Activated CD4-positive, alpha-beta T cell treated with anti-CD3 and anti-CD28 coated beads, Interleukin-10, Interleukin-2, amounts not matched to agents 100 ng/mL and 50 ng/mL, durations not matched to agents 16 hours and 8 hours (primary cell): ENCODE measurements at regions not wholly inside any gene's neighbourhood (a gene's known extent, or its start where the extent isn't known, plus 50 kb on each side); places are given as distances from the start of the nearest gene placed in this dataset.

Experiments used
- DNase-seq: peaks from one replicate; pipeline ENCODE4 v3.0.0-alpha.2; 2020

DNA sequence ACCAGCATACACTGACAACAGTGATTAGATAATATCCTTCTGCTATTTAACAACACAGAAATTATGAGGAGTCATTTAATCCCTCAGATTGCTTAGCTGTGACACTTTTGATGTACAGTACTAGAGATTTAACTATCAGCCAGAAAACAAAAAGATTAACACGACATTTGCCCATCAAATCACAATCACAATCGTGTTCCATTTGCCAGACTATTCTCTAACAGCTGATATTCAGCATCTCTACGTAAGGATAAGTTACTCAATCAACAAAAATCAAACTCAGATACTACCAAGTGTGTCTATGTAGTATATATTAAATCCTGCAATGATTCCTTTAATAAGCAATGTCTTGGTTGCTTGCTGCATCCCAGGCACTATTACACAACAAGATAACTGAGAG, 558.7 kb upstream of the USP15 start:
- no peak for DNase-seq

DNA sequence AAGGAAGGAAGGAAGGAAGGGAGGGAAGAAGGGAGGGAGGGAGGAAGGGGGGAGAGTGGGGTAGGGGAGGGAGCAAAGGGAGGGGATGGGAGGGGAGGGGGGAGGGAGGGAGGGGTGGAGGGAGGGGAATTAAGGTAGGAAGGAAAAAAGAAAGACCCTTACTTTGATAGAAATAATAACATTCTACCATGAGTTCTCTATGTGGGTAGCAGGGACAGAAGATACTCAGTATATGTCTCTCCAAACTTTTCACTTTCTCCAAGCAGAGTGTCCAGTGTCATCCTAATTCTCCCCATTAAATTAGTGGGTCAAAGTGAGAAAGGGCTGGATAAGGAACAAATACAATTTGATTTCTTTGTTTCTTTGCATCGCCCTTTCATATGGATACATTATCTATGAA, 553.4 kb upstream of the USP15 start:
- no peak for DNase-seq

DNA sequence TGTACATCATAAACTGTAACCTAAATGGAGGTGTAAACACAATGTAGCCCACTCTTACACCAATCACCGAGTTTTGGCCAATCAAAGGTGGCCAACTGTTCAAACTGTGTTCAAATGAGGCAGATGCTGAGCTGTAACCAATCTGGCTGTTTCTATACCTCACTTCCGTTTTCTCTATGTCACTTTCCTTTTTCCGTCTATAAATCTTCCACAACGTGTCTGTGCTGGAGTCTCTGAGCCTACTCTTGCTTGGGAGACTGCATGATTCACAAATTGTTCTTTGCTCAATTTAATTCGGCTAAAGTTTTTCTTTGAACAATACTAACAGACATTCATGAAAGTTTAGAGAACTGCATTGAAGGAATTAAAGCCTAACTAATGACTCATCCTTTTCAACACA, 547.1 kb upstream of the USP15 start:
- no peak for DNase-seq

DNA sequence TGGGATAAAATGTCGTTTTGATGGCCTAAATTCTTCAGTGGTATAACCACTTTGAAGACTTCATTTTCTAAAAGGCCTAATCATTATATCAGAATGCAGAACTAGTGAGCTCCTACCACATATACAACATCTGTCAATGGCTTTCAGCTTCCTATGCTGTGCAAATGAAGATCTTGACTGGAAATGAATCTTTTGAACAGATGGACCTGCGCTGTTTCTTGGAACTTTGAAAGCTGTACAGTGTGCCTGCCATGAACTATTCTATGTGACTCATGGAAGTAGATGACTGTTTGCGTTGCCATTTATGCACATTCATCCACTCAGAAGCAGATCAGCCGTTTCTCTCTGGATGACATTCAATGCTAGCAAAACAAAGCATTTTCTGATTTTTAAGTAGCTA, 542.2 kb upstream of the USP15 start:
- no peak for DNase-seq

DNA sequence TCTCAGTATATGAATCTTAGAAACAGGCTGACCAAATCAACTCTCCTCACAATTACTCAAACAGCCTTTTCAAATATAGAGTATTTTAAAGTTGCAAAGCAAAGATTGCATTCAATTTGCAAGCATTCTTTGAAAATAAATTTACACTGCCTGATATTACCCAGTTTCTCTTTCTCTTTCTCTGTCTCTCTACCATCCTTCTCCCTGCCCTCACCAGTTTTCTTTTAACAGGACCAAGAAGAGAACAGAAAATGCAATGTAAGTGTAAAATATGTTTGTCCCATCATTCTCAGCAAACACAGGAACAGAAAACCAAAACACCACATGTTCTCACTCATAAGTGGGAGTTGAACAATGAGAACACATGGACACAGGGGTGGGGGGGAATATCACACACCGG, 520.3 kb upstream of the USP15 start:
- DNase-seq = no peak

DNA sequence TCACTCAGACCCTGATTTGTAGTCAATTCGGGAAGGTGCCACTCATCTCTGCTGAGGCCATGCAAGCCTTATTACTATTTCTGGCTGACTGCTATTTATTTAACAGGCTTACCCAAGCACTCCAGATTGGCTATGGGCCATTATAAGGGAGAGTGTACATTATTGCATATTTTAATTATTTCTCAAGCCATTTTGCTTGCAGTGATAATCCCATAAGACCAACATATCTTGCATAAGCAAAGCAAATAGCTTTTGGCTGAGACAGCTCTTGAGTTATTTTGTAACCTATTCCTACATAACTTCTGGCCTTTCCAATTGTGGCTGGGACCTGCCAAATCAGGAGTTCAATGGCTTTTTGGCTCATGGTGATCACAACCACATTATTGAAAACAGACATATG, 509.6 kb upstream of the USP15 start:
- no peak for DNase-seq

DNA sequence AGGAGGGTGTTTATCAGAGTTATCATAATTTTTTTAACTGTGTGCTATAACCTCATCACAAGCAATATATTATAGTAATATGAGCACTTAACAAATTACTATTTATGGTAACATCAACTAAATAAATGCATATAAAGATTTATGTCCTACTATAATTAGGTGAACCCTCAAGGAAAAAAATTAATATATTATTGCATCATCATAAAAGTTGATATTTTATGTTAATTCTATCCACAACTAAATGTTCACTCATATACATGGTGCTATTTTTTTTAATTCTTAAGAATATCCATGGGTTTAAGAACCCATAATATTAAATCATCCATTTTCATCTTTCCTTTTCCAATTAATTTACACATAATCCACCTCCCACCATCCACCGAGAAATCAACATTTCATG, 506.0 kb upstream of the USP15 start:
- no peak for DNase-seq

DNA sequence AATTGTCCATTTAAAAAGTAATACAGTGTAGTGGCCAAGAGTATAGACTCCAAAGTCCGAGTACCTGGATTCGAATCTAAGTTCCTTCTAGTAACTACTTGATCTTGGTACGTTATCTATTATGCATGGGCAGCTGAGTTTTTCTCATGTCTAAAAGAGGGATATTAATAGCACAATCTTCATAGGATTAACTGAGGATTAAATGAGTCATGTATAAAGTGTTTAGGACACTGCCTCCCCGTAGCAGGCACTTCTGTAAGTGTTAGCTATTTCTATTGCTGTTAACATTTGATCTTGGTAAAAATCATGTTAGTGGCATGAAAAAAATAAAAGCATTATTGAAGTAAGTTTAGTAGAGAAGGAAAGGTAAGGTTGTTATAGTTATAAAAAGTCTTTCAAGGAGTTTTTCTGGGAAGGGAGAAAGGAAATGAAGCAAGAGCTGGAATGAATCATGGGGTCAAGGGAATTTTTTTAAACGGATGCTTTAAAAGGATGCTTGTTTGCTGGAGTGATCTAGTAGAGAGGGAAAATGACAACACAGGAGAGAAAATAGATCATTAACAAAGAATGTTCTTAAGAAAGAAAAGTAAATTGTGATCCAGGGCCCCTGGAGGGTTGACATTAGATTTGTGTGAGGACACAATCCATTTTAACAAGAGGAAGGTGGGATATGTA, 502.2 kb upstream of the USP15 start:
- no peak for DNase-seq

DNA sequence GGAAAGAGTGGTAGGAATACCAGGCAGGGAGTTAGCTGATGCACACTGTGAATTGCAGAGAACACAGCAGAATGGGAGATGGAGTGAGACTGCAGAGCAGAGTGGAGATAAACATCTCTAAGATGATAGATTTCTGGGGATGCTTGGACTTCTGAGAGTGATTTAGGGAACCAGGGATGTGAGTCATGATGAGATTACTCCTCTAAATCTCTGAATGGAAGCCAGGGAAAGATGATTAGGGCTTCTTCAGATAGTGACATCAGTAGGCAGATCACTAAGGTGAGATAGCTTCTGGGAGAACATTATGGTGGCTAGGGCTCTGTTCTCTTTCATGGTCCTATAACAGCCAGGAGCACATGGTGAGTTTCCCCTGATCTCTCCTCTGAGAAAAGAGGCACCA, 501.5 kb upstream of the USP15 start:
- DNase-seq = no peak

DNA sequence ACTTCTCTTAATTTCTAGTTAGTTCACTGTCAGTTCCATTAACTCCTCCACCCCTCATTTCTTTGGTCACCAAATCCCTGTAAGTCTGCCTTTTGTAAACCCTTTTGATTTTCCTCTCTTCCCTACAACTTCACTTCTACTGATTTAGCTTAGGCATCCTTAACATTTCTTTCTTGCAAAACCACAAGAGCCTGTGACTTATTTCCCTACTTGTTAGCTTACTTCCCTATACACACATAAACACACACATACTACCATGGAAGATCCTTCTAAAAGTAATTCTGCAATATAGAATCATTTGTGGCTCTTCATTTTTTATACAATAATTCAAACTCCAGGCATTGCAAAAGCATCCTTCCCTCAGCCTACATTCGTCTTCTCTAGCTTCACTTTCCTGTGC, 494.3 kb upstream of the USP15 start:
- no peak for DNase-seq

DNA sequence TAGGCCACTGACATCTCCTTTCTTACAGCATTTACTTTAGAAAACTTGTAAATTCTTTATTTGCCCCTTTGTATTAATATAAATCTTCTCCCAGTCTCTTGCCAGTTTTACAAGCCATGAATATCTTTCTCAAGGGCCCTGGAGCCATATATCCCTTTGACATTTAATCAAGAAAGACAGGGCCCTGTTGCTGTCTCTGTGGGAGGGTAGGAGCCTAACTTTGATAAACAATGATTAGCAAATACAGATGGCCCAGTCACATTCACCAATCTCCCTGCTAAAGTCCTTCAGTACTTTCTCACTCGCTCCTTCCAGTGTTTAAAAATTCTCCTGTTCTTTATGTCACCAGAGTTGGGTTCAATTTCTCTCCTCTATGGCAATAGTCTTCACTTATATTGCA, 479.8 kb upstream of the USP15 start:
- DNase-seq = no peak

DNA sequence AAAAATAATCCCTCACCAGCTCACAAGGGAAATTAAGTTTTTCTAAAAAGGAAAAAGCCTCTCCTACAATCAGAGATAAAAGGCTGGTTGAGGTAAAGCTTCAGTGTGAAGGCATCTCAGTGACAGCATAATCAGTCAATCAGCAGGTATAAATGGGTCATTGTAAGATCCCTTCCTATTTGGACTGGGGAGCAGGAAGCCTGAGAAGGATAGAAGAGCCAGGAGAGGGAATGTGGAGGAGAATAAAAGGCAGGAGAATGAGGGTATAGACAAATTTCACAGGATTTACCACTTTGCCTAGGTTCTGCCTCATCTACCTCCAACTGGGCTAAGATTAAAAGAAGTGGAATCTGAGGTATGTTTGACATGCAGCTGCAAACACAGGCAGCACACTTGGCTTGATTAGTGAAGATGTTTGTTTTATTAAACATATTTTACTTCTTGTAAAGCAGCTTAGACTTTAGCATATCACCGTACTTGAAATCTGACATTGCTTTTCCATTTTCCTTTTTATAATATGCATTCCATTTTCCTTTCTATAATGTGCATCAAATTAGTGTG, 479.1 kb upstream of the USP15 start:
- DNase-seq = no peak

DNA sequence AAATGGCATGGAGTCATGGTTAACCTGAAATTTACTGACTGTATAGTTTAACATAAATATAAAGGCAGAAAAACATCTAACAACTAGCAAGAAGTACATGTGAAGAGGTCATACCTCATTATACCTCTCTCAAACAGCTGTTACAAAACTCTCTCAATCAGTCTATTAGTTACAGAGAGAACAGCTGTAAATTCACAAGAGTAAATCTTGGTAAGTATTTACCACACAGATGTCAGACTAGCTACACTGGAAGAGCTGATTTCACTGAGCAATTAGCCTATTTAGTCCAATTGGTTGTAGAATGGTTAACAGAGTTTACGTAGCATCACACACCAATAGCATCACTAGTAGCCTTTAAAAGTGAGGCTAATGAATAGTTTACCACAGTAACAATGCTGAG, 463.4 kb upstream of the USP15 start:
- no peak for DNase-seq

DNA sequence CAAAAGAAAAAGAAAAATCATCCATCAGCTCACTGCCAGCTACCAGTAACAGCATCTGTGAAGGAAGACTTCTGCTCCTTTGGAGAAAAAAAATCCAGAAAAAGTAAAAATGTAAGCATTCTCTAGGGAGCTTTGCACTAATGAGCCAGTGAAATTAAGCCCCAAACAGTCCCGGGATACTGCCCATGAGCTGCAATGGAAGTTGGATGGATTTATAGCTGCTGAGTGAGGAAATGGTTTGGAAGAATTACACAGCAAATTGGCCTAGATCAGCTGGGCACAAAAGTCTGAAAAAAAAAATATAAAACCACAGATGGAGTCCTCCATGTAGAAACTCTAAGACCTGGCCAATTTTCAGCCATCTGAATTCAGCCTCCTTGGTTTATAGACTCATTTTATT, 462.9 kb upstream of the USP15 start:
- no peak for DNase-seq

DNA sequence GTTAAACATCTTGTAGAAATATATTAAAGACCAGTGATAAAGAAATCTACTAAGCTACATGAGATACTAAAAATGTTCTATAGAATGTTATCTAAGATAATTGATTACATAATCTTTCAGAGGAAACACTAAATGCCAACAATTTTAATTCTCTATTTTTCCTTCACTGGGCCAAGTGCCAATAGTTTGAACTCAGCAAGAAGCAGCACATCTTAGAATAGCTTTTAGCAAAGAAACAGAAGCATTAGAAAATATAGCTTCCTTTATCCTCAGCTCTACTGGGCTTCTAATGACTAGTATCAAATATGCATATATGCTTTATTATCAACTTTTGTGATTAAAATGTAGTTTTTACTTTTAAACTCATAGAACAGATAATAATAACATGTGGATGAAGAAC, 461.4 kb upstream of the USP15 start:
- no peak for DNase-seq

DNA sequence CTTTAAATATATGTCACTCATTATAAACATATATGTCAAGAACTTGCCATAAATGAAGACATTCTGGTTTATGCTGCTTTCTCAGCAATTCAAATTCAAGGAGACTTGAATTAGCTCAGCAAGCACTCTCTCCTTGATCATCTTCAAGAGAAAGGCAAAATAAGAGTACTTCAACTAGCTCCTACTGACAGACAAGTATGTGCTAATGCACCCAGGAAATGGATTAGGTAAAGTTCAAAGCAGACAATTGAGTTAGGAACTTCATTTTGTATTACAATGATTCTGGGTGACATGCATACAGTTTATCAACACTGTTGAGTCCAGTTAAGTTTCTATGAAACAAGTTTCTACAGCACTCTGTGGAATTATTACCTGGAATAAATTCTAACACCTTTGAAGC, 455.9 kb upstream of the USP15 start:
- no peak for DNase-seq

DNA sequence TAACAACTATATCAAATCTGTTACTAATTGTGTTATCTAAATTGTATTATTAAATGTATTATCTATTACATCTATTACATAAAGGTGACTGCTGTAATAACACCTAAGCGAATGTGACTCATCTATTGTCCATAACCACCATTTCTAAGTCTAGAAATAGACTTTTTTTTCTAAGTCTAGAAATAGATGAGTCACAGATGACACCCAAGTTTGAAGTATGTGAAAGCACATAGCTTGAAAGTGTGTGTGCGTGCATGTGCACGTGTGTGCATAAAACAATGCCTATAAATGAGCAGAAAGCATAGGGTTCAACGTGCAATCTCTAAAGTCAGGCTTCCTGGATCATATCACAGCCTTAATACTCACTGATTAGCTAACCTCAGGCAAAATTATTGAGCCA, 451.3 kb upstream of the USP15 start:
- no peak for DNase-seq

DNA sequence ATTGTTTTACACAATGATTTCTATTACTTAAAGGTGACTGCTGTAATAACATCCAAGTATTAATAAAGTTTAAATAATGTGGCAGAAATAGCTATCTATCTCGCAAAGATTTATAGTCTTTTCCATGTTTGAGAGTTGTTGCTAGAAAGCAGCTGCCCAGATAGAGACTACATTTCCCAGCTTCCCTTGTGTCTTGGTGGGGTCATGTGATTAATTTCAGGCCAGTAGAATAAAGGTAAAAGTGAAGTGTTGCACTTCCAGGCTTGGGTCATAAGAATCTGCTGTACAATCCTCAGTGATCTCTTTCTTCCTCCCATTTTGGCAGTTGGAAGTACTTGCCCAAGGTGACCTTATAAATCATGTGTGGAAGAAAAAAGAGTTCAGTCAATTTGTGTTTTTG, 449.7 kb upstream of the USP15 start:
- no peak for DNase-seq

DNA sequence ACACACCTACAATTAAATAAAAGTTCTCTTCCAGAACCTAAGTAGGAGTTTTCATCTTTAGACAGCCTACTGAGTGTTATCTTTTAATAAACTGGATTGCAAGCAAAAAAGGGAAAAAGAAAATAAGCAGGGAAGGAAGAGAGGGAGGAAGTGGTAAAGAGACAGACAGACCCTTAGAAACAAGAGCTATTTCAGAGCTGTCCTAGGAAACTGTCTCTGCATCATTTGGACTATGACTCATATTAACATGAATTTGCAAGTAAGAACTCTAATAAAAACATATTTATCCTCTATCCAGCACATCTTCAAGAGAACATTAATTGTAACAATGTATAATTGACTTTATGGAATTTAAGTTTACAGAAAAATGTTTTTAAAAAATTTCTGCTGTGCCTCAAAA, 438.8 kb upstream of the USP15 start:
- no peak for DNase-seq

DNA sequence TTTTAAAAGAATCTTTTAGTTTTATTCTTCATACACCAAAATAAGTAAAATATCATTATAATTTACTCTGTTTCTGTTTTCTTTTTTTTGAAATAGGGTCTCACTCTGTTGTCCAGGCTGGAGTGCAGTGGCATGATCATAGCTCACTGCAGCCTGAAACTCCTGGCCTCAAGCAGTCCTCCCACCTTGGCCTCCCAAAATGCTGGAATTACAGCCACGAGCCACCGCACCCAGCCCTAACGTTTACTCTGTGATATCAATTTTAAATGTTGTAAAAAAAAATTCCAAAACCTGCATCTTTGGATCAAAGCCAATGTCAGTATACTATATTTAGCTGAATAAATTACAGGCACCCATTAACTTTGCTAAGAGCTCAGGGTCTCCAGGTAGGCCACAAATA, 437.1 kb upstream of the USP15 start:
- DNase-seq = no peak

DNA sequence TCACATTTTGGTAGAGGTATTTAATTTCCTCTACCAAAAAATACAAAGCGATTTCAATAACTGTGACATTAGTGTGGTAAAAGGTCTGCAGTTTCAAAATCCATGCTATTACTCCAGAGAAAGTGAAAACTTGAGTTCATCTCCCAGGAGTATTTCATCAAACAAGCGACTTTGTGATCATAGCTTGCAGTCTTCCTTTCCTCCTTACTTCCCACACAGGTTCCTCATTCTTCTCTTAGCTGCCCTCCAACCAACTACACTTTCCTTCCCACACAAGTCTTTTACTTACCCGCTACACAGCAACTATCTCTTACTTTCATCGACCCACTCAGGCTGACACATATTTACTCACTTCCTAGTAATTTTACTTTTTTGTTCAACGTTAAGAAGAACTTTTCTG, 413.4 kb upstream of the USP15 start:
- DNase-seq = no peak

DNA sequence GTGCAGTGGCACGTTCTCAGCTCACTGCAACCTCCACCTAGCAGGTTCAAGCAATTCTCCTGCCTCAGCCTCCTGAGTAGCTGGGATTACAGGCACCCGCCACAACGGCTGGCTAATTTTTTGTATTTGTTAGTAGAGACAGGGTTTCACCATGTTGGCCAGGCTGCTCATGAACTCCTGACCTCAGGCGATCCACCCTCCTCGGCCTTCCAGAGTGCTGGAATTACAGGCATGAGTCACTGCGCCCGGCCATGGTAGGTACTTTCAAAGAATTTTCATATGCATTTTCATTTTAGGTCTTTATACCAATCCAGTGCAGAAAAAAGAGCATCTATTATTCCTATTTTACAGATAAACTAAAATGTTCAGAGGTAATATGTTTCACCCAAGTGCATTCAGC, 411.3 kb upstream of the USP15 start:
- no peak for DNase-seq

DNA sequence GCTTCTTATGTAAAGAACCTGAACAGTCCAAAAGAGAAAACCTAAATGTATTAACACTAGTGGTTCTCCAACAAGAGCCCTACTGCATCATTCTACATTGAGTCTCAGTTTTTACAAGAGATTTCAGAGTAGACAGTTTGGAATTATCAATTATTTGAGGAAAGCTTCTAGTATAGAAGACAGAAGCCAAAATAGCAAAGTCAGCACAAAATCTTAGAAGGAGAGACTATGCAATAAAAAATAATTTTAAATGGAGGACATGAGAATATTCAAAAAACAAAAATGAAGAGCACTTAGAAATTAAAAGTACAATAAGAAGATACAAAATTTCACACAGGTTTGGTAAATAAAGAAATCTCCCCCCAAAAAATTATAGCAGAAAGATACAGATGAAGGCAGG, 406.3 kb upstream of the USP15 start:
- DNase-seq = no peak

DNA sequence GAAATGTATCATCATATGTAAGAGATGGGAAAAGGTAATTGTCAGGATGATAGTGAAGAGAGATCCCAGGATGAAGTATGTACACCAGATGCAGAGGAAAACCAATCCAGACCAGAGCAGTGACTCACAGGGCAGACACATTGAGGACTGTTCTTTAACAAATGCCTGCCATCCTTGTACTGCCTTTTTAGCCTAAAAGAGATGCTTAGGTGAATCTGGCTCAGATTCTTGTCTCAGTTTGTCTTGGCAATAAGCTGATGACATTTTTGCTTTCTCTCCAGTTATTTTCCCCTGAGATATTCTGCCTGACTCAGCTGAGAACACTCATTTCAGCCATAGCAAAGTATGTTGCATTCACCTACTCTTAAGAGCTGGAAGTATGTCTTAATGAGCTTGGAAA, 405.3 kb upstream of the USP15 start:
- DNase-seq = no peak

DNA sequence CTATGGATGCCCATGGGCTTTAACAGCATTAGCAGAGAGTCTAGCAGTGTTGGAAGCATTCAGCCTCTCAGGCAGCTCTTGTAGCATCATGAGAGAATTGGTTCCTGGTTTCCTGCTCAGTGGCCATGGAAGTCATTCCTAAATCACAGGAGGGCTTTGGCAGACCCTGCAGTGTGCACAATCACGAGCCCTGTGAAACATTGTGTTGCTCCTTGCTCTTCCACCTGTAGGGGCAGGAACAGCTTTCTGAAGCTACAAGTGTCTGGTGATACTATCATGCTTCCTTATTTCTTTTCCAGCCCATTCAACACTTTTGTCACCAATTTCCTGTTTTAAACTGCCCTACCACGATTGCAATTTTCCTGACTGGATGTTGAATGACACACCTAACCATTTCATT, 402.2 kb upstream of the USP15 start:
- no peak for DNase-seq

DNA sequence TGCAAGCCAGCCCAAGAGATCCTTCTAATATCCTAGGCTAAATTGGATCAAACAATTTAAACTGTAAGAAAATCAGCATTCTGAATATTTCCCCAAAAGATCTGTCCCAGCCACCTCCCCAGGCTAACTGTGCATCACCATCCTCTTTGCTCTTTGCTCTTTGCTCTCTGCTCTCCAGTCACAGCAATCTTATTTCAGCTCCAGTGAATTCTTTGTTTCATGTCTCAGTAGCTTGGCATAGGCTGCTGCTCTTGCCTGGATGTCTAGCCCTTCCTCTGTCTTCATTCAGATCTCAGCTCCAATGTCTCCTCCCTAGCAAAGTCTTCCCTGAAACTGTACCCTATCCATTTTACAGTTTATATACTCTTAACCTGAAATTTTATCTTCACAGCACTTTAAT, 399.8 kb upstream of the USP15 start:
- DNase-seq = no peak
